Neuronal stem cell (in vitro differentiated cells): ENCODE measurements at regions not wholly inside any gene's neighbourhood (a gene's known extent, or its start where the extent isn't known, plus 50 kb on each side); places are given as distances from the start of the nearest gene placed in this dataset.

Experiments used
- DNase-seq: peaks from one replicate; pipeline ENCODE4 v3.0.0-alpha.2; 2013; ENCODE audit warnings: low spot score
- H2AFZ ChIP-seq: one replicate; pipeline ENCODE4 v1.6.1; 2013; ENCODE audit warnings: mild to moderate bottlenecking, low read length, inconsistent platforms
- H2AK5ac ChIP-seq: 2 replicates; pipeline ENCODE4 v1.6.1; 2013; ENCODE audit warnings: low read depth, mild to moderate bottlenecking, inconsistent platforms, low read length, moderate library complexity, mixed read lengths
- H2BK120ac ChIP-seq: 2 replicates; pipeline ENCODE4 v1.6.1; 2013; ENCODE audit warnings: low read depth, mild to moderate bottlenecking, inconsistent platforms, low read length, moderate library complexity, mixed read lengths
- H2BK12ac ChIP-seq: one replicate; pipeline ENCODE4 v1.6.1; 2013; ENCODE audit warnings: low read length, inconsistent platforms
- H2BK15ac ChIP-seq: 2 replicates; pipeline ENCODE4 v1.6.1; 2013; ENCODE audit warnings: mild to moderate bottlenecking, low read length, inconsistent platforms, mixed read lengths
- H2BK5ac ChIP-seq: one replicate; pipeline ENCODE4 v1.6.1; 2013; ENCODE audit warnings: inconsistent platforms, mild to moderate bottlenecking, low read length, moderate library complexity
- H3K14ac ChIP-seq: one replicate; pipeline ENCODE4 v1.6.1; 2013; ENCODE audit warnings: low read length, inconsistent platforms
- H3K18ac ChIP-seq: 2 replicates; pipeline ENCODE4 v1.6.1; 2013; ENCODE audit warnings: low read length, inconsistent platforms
- H3K23ac ChIP-seq: 2 replicates; pipeline ENCODE4 v1.6.1; 2013; ENCODE audit warnings: low read depth, mild to moderate bottlenecking, mixed read lengths, low read length, inconsistent platforms; ENCODE audit not compliant: poor library complexity
- H3K27ac ChIP-seq: replicated peaks from 3 replicates; pipeline ENCODE4 v1.5.1; 2013; ENCODE audit warnings: low read length, inconsistent platforms
- H3K27me3 ChIP-seq, 3 experiments: 2 replicates each; pipeline ENCODE4 v1.6.1; 2013; ENCODE audit warnings: low read length in 3 of 3, mild to moderate bottlenecking in 2 of 3, inconsistent platforms in 1 of 3, low read depth in 1 of 3, mixed read lengths in 1 of 3, moderate library complexity in 1 of 3; ENCODE audit not compliant: control insufficient read depth in 3 of 3, insufficient read depth in 3 of 3
- H3K36me3 ChIP-seq, 2 donors: replicated peaks in 1 of 2; 2 replicates each; pipeline ENCODE4 v1.6.1; 2013; ENCODE audit warnings: low read length in 2 of 2; ENCODE audit not compliant: control insufficient read depth in 2 of 2, insufficient read depth in 2 of 2
- H3K4ac ChIP-seq: 2 replicates; pipeline ENCODE4 v1.6.1; 2013; ENCODE audit warnings: inconsistent platforms, mild to moderate bottlenecking, low read length, moderate library complexity
- H3K4me1 ChIP-seq, 2 donors: 1 replicate in 1 of 2; 2 replicates in 1 of 2; pipeline ENCODE4 v1.6.1; 2013; ENCODE audit warnings: low read length in 2 of 2, low read depth in 1 of 2; ENCODE audit not compliant: control insufficient read depth in 2 of 2, insufficient read depth in 1 of 2
- H3K4me2 ChIP-seq: one replicate; pipeline ENCODE4 v1.6.1; 2013; ENCODE audit warnings: mild to moderate bottlenecking, low read length, inconsistent platforms; ENCODE audit not compliant: insufficient read depth, poor library complexity, severe bottlenecking
- H3K4me3 ChIP-seq, 2 donors: 2 replicates each; pipeline ENCODE4 v1.5.1; 2013; ENCODE audit warnings: low read length in 2 of 2, mild to moderate bottlenecking in 2 of 2, inconsistent platforms in 1 of 2, moderate library complexity in 1 of 2
- H3K79me1 ChIP-seq: one replicate; pipeline ENCODE4 v1.6.1; 2013; ENCODE audit warnings: low read depth, mild to moderate bottlenecking, inconsistent platforms, low read length, moderate library complexity
- H3K9ac ChIP-seq: one replicate; pipeline ENCODE4 v1.6.1; 2013; ENCODE audit warnings: mild to moderate bottlenecking, low read depth, low read length, inconsistent platforms; ENCODE audit not compliant: poor library complexity
- H3K9me3 ChIP-seq, 2 donors: replicated peaks in 1 of 2; 2 replicates each; pipeline versions ENCODE3 to v1.6.1; 2013; ENCODE audit warnings: low read length in 2 of 2, mild to moderate bottlenecking in 2 of 2, inconsistent platforms in 1 of 2, low read depth in 1 of 2, mixed read lengths in 1 of 2, moderate library complexity in 1 of 2; ENCODE audit not compliant: control insufficient read depth in 2 of 2, insufficient read depth in 1 of 2
- H4K8ac ChIP-seq: one replicate; pipeline ENCODE4 v1.6.1; 2013; ENCODE audit warnings: low read depth, mild to moderate bottlenecking, inconsistent platforms, low read length, moderate library complexity
- H4K91ac ChIP-seq: one replicate; pipeline ENCODE4 v1.6.1; 2013; ENCODE audit warnings: low read length, low read depth, mild to moderate bottlenecking, inconsistent platforms; ENCODE audit not compliant: poor library complexity
- WGBS, 2 donors: extraction: QIAGEN DNeasy Blood & Tissue Kit; methylation state at CpG; one replicate each; pipeline ENCODE4 v1.1.7; 2013; ENCODE audit warnings: missing lambda C conversion rate in 2 of 2, mixed read lengths in 1 of 2; ENCODE audit not compliant: insufficient read length in 2 of 2, insufficient replicate concordance in 1 of 2; ENCODE audit errors: extremely low coverage in 2 of 2; 5-methylcytosine and 5-hydroxymethylcytosine counted together

GRCh38 chr12:67428431-67428830, 159.3 kb downstream of the CAND1 start:
- DNase-seq = no peak
- Histone ChIP-seq H3K4me2 (no peak overlapping the region), H2BK12ac (no peak overlapping the region), H3K36me3 (no peaks in the 10 kb centered on the region), H3K14ac (no peak overlapping the region), H2BK15ac (no peak overlapping the region), H3K18ac (no peak overlapping the region), H2BK120ac (no peak overlapping the region), H2AFZ (no peak overlapping the region), H4K8ac (no peak overlapping the region), H3K79me1 (no peaks in the 10 kb centered on the region), H2BK5ac (no peak overlapping the region), H3K4me3 (no peak overlapping the region), H3K9ac (no peak overlapping the region), H3K4me1 (peaks cover 2 to 8% of the 10 kb centered on the region in 2 donors), H3K4ac (no peak overlapping the region), H3K9me3 (no peaks in the 10 kb centered on the region), H3K27me3 (peaks cover 0 to 4% (median 0%) of the 10 kb centered on the region in 3 experiments), H3K23ac (no peak overlapping the region), H2AK5ac (no peak overlapping the region), H3K27ac (no peak overlapping the region), H4K91ac (no peak overlapping the region)
- WGBS, 2 donors = no CpG with 5 or more reads among the region's 2 CpGs

GRCh38 chr12:67430708-67431335, 161.7 kb downstream of the CAND1 start:
- H2BK5ac ChIP-seq = no peak overlapping the region
- no peak for DNase-seq
- no peak overlapping the region for H2BK15ac ChIP-seq
- H3K4me3 ChIP-seq = no peak overlapping the region
- H3K79me1 ChIP-seq = no peaks in the 10 kb centered on the region
- no peaks in the 10 kb centered on the region for H3K9me3 ChIP-seq
- no peak overlapping the region for H2AK5ac ChIP-seq
- no peak overlapping the region for H3K4me2 ChIP-seq
- no peak overlapping the region for H3K14ac ChIP-seq
- H3K27me3 ChIP-seq = peaks cover 0 to 4% (median 0%) of the 10 kb centered on the region in 3 experiments
- H2AFZ ChIP-seq = no peak overlapping the region
- no peak overlapping the region for H3K18ac ChIP-seq
- H3K4ac ChIP-seq = no peak overlapping the region
- H3K9ac ChIP-seq = no peak overlapping the region
- H4K8ac ChIP-seq = no peak overlapping the region
- H3K36me3 ChIP-seq = no peaks in the 10 kb centered on the region
- no peak overlapping the region for H3K27ac ChIP-seq
- no peak overlapping the region for H2BK12ac ChIP-seq
- no peak overlapping the region for H3K23ac ChIP-seq
- WGBS, 2 donors = no CpG with 5 or more reads among the region's 9 CpGs
- no peak overlapping the region for H4K91ac ChIP-seq
- H2BK120ac ChIP-seq = no peak overlapping the region
- H3K4me1 ChIP-seq = peaks cover 2 to 8% of the 10 kb centered on the region in 2 donors

- no peak overlapping the region for H2AK5ac ChIP-seq
- no CpG with 5 or more reads among the region's 6 CpGs for WGBS, 2 donors
- DNase-seq = no peak
- H3K79me1 ChIP-seq = no peaks in the 10 kb centered on the region
- peaks cover 2 to 3% of the 10 kb centered on the region in 2 donors for H3K4me1 ChIP-seq
- no peak overlapping the region for H3K4me3 ChIP-seq
- no peak overlapping the region for H4K8ac ChIP-seq
- H2BK15ac ChIP-seq = no peak overlapping the region
- H4K91ac ChIP-seq = no peak overlapping the region
- H2AFZ ChIP-seq = no peak overlapping the region
- H3K36me3 ChIP-seq = no peaks in the 10 kb centered on the region
- H3K4me2 ChIP-seq = no peak overlapping the region
- H2BK120ac ChIP-seq = no peak overlapping the region
- H3K27me3 ChIP-seq = peaks cover 0 to 4% (median 0%) of the 10 kb centered on the region in 3 experiments
- H2BK5ac ChIP-seq = no peak overlapping the region
- no peak overlapping the region for H3K4ac ChIP-seq
- no peak overlapping the region for H3K27ac ChIP-seq
- H3K14ac ChIP-seq = no peak overlapping the region
- H2BK12ac ChIP-seq = no peak overlapping the region
- no peaks in the 10 kb centered on the region for H3K9me3 ChIP-seq
- H3K18ac ChIP-seq = no peak overlapping the region
- H3K23ac ChIP-seq = no peak overlapping the region
- H3K9ac ChIP-seq = no peak overlapping the region
Measured at GRCh38 chr12:67431411-67432020, 162.4 kb downstream of the CAND1 start.

- H4K91ac ChIP-seq = no peak overlapping the region
- H3K4ac ChIP-seq = no peak overlapping the region
- no peak for DNase-seq
- H3K14ac ChIP-seq = no peak overlapping the region
- H2BK15ac ChIP-seq = no peak overlapping the region
- H3K36me3 ChIP-seq = no peaks in the 10 kb centered on the region
- H3K4me1 ChIP-seq = peaks cover 0 to 3% of the 10 kb centered on the region in 2 donors
- no peak overlapping the region for H3K23ac ChIP-seq
- H2AK5ac ChIP-seq = no peak overlapping the region
- no peak overlapping the region for H2BK5ac ChIP-seq
- H3K79me1 ChIP-seq = no peaks in the 10 kb centered on the region
- no peaks in the 10 kb centered on the region for H3K9me3 ChIP-seq
- H2BK120ac ChIP-seq = no peak overlapping the region
- no peak overlapping the region for H2BK12ac ChIP-seq
- no peak overlapping the region for H3K18ac ChIP-seq
- peaks cover 0 to 4% (median 0%) of the 10 kb centered on the region in 3 experiments for H3K27me3 ChIP-seq
- no peak overlapping the region for H3K4me2 ChIP-seq
- H3K9ac ChIP-seq = no peak overlapping the region
- H3K27ac ChIP-seq = no peak overlapping the region
- no peak overlapping the region for H2AFZ ChIP-seq
- H4K8ac ChIP-seq = no peak overlapping the region
- H3K4me3 ChIP-seq = no peak overlapping the region
- no CpG with 5 or more reads among the region's 6 CpGs for WGBS, 2 donors
Measured at GRCh38 chr12:67433385-67434175, 164.4 kb downstream of the CAND1 start.
